WERI-Rb-1 (cell line): ENCODE measurements at regions not wholly inside any gene's neighbourhood (a gene's known extent, or its start where the extent isn't known, plus 50 kb on each side); places are given as distances from the start of the nearest gene placed in this dataset.

Experiments used
- DNase-seq: peaks from one replicate; pipeline ENCODE4 v3.0.0-alpha.2; 2020
- H3K27ac ChIP-seq: fragments of 250-450 bp; sonication (Bioruptor Pico); 2 replicates; pipeline ENCODE4 v1.5.1; 2020; ENCODE audit warnings: mild to moderate bottlenecking, moderate library complexity
- H3K27me3 ChIP-seq: fragments of 250-450 bp; sonication (Bioruptor Pico); 2 replicates; pipeline ENCODE4 v1.5.1; 2021; ENCODE audit warnings: mild to moderate bottlenecking, low read depth, moderate library complexity; ENCODE audit not compliant: insufficient read depth, severe bottlenecking
- H3K36me3 ChIP-seq: fragments of 250-450 bp; sonication (Bioruptor Pico); 2 replicates; pipeline ENCODE4 v1.5.1; 2020; ENCODE audit warnings: mild to moderate bottlenecking, moderate library complexity
- H3K4me3 ChIP-seq: 2 replicates; pipeline ENCODE4 v1.5.1; 2011; ENCODE audit warnings: low read depth, mild to moderate bottlenecking, control low read depth, low read length
- H3K9me3 ChIP-seq: fragments of 250-450 bp; sonication (Bioruptor Pico); 2 replicates; pipeline ENCODE4 v1.5.1; 2021; ENCODE audit warnings: mild to moderate bottlenecking, moderate library complexity; ENCODE audit not compliant: severe bottlenecking
- CTCF ChIP-seq: IDR thresholded peaks from 2 replicates; pipeline ENCODE4 v1.5.1; 2011; ENCODE audit warnings: low read depth, mild to moderate bottlenecking, control low read depth, inconsistent platforms, low read length

GRCh38 chr9:96079779-96080178 is 204.3 kb downstream of the ERCC6L2 start:
- no peaks in the 10 kb centered on the region for H3K27me3 ChIP-seq
- H3K4me3 ChIP-seq, result no peak overlapping the region
- H3K27ac ChIP-seq, result no peak overlapping the region
- TF ChIP-seq CTCF, result no peak
- H3K36me3 ChIP-seq, result no peaks in the 10 kb centered on the region
- no peak for DNase-seq
- no peaks in the 10 kb centered on the region for H3K9me3 ChIP-seq

GRCh38 chr9:96078897-96079490 is 203.5 kb downstream of the ERCC6L2 start:
- no peak for TF ChIP-seq CTCF
- Histone ChIP-seq H3K4me3 (no peak overlapping the region), H3K27ac (no peak overlapping the region), H3K36me3 (no peaks in the 10 kb centered on the region), H3K27me3 (no peaks in the 10 kb centered on the region), H3K9me3 (no peaks in the 10 kb centered on the region)
- no peak for DNase-seq

- Histone ChIP-seq H3K27me3 (no peaks in the 10 kb centered on the region), H3K4me3 (no peak overlapping the region), H3K27ac (no peak overlapping the region), H3K36me3 (no peaks in the 10 kb centered on the region), H3K9me3 (no peaks in the 10 kb centered on the region)
- DNase-seq, result no peak
- TF ChIP-seq CTCF, result no peak
Observed at GRCh38 chr9:96075757-96076156, 200.3 kb downstream of the ERCC6L2 start.

GRCh38 chr9:96075111-96075510 is 199.6 kb downstream of the ERCC6L2 start:
- H3K9me3 ChIP-seq, result no peaks in the 10 kb centered on the region
- H3K27ac ChIP-seq, result no peak overlapping the region
- H3K27me3 ChIP-seq, result no peaks in the 10 kb centered on the region
- DNase-seq, result no peak
- H3K36me3 ChIP-seq, result no peaks in the 10 kb centered on the region
- no peak overlapping the region for H3K4me3 ChIP-seq
- no peak for TF ChIP-seq CTCF

- no peaks in the 10 kb centered on the region for H3K9me3 ChIP-seq
- no peaks in the 10 kb centered on the region for H3K36me3 ChIP-seq
- DNase-seq, result no peak
- no peak for TF ChIP-seq CTCF
- H3K4me3 ChIP-seq, result no peak overlapping the region
- H3K27me3 ChIP-seq, result no peaks in the 10 kb centered on the region
- no peak overlapping the region for H3K27ac ChIP-seq
Observed at GRCh38 chr9:96073531-96074480, 198.3 kb downstream of the ERCC6L2 start.
